ENCODE measurements at regions not wholly inside any gene's neighbourhood (a gene's known extent, or its start where the extent isn't known, plus 50 kb on each side); places are given as distances from the start of the nearest gene placed in this dataset.
A peak's percentile ranks its signal among the peaks of the same experiment; 100 is the strongest.

GRCh38 chr12:24109381-24110039 is 160.0 kb upstream of the SOX5 start:
- TF ChIP-seq, protein P1, sequence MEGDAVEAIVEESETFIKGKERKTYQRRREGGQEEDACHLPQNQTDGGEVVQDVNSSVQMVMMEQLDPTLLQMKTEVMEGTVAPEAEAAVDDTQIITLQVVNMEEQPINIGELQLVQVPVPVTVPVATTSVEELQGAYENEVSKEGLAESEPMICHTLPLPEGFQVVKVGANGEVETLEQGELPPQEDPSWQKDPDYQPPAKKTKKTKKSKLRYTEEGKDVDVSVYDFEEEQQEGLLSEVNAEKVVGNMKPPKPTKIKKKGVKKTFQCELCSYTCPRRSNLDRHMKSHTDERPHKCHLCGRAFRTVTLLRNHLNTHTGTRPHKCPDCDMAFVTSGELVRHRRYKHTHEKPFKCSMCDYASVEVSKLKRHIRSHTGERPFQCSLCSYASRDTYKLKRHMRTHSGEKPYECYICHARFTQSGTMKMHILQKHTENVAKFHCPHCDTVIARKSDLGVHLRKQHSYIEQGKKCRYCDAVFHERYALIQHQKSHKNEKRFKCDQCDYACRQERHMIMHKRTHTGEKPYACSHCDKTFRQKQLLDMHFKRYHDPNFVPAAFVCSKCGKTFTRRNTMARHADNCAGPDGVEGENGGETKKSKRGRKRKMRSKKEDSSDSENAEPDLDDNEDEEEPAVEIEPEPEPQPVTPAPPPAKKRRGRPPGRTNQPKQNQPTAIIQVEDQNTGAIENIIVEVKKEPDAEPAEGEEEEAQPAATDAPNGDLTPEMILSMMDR (IDR thresholded peaks at IDR 0.05): peak; percentile 31 to 54 (median 33)
- TF ChIP-seq POLR2A (IDR thresholded peaks at IDR 0.05): no peak
- WGBS, 2 donors: 67 to 74% methylated on average over 3 of the region's 3 CpGs
- H3K9me3 ChIP-seq: no peaks in the 10 kb centered on the region
- H3K27me3 ChIP-seq: no peaks in the 10 kb centered on the region
- H3K36me3 ChIP-seq (ENCODE audit: low read depth, missing control alignments): no peaks in the 10 kb centered on the region
- no peak for DNase-seq
- intact Hi-C loops (cut with DNase I; ENCODE audit: low total_unique reads): no loop called here
- no peaks in the 10 kb centered on the region for H3K4me1 ChIP-seq
- no peak overlapping the region for H3K27ac ChIP-seq
- H3K4me3 ChIP-seq: no peak overlapping the region

GRCh38 chr12:24102676-24103075 is 153.2 kb upstream of the SOX5 start:
- Histone ChIP-seq H3K27ac (no peak overlapping the region), H3K36me3 (ENCODE audit: low read depth, missing control alignments) (no peaks in the 10 kb centered on the region), H3K9me3 (no peaks in the 10 kb centered on the region), H3K4me3 (no peak overlapping the region), H3K4me1 (no peaks in the 10 kb centered on the region), H3K27me3 (no peaks in the 10 kb centered on the region)
- TF ChIP-seq POLR2A (IDR thresholded peaks at IDR 0.05): no peak
- TF ChIP-seq, protein P1 (IDR thresholded peaks at IDR 0.05): no peak
- WGBS, 2 donors: 79 to 86% methylated on average over 3 of the region's 3 CpGs
- intact Hi-C loops (cut with DNase I; ENCODE audit: low total_unique reads): no loop called here
- no peak for DNase-seq

DNA sequence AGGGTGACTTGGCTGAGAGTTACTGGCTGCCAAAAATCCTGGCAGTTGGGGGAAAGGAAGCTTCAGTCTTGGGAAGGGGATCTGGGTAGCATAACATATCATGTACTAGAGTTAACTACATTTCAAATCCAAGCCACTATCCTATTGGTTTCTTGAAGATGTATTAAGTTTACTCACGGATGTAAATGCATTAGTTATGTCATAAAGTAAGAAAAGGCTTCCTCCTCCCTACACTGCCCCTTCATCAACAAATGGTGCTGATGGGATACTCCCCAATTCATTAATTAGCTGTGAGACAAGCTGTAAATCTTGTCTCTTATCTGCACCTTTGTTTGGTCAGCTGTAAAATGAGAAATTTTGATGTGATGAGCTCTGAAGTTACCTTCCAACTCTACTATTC is 150.1 kb upstream of the SOX5 start:
- Histone ChIP-seq H3K27me3 (no peaks in the 10 kb centered on the region), H3K4me1 (no peaks in the 10 kb centered on the region), H3K4me3 (no peak overlapping the region), H3K36me3 (ENCODE audit: low read depth, missing control alignments) (no peaks in the 10 kb centered on the region), H3K27ac (no peak overlapping the region), H3K9me3 (no peaks in the 10 kb centered on the region)
- 78 to 88% methylated on average over 1 of the region's 1 CpG for WGBS, 2 donors
- DNase-seq: no peak
- intact Hi-C loops (cut with DNase I; ENCODE audit: low total_unique reads): no loop called here
- no peak for TF ChIP-seq POLR2A (IDR thresholded peaks at IDR 0.05)
- TF ChIP-seq, protein P1 (IDR thresholded peaks at IDR 0.05): no peak

DNA sequence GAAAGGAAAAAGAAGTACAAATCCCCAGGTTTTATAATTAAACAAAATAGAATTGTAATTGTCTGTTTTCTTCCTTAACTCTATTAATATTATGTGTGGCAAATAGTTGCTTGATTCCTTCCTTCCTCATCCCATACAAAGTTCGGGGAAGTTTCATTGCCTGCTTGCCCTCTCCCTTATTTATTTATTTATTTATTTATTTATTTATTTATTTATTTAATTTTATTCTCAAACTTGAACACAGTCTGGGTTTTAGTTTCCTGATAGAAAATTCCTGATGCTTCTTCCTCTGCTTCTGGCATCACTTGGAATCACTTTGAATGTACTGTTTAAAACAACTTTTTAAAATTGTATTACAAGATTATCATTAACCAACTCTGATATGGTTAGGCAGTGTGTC is 145.8 kb upstream of the SOX5 start:
- no peaks in the 10 kb centered on the region for H3K27me3 ChIP-seq
- no peaks in the 10 kb centered on the region for H3K4me1 ChIP-seq
- H3K27ac ChIP-seq: no peak overlapping the region
- TF ChIP-seq, protein P1 (IDR thresholded peaks at IDR 0.05): no peak
- TF ChIP-seq POLR2A (IDR thresholded peaks at IDR 0.05): no peak
- no peak for DNase-seq
- no peaks in the 10 kb centered on the region for H3K9me3 ChIP-seq
- no peaks in the 10 kb centered on the region for H3K36me3 ChIP-seq (ENCODE audit: low read depth, missing control alignments)
- intact Hi-C loops (cut with DNase I; ENCODE audit: low total_unique reads): no loop called here
- no peak overlapping the region for H3K4me3 ChIP-seq
- 78 to 86% methylated on average over 1 of the region's 1 CpG for whole genome bisulfite sequencing, 2 donors

GRCh38 chr12:24089510-24089890 is 140.0 kb upstream of the SOX5 start:
- DNase-seq: no peak
- no peak for TF ChIP-seq POLR2A (IDR thresholded peaks at IDR 0.05)
- TF ChIP-seq, protein P1 (IDR thresholded peaks at IDR 0.05): no peak
- no peaks in the 10 kb centered on the region for H3K36me3 ChIP-seq (ENCODE audit: low read depth, missing control alignments)
- H3K27me3 ChIP-seq: no peaks in the 10 kb centered on the region
- no peaks in the 10 kb centered on the region for H3K4me1 ChIP-seq
- H3K4me3 ChIP-seq: no peak overlapping the region
- intact Hi-C loops (cut with DNase I; ENCODE audit: low total_unique reads): no loop called here
- H3K9me3 ChIP-seq: no peaks in the 10 kb centered on the region
- H3K27ac ChIP-seq: no peak overlapping the region
- WGBS, 2 donors: 83 to 91% methylated on average over 2 of the region's 2 CpGs
